ENCODE measurements at regions not wholly inside any gene's neighbourhood (a gene's known extent, or its start where the extent isn't known, plus 50 kb on each side); places are given as distances from the start of the nearest gene placed in this dataset.

DNA sequence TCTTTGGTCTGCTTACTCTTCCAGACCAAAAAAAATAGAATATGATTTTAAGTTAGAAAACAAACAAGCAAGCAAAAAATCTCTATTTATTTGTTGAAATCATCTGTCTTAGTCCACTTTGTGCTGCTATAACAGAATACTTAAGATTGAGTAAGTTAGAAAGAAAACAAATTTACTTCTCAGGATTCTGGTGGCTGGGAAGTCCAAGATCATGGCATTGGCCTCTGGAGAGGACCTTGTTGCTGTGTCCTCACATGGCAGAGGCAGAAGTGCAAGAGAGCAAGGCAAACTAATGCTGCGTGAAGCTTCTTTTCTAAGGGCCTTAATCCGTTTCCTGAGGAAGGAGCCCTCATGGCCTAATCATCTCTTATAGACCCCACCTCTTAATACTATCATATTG lies 156.2 kb downstream of the SPP2 start:
- POLR2A ChIA-PET (ENCODE audit: low non-redundant PET) = no interaction called here
- intact Hi-C loops (cut with micrococcal nuclease; ENCODE audit: unreplicated experiment) = no loop called here

GRCh38 chr2:234204480-234204879 lies 154.0 kb downstream of the SPP2 start:
- DNase-seq (ENCODE audit: low spot score) = no peak
- ChIA-PET CTCF (no interaction called here), POLR2A (ENCODE audit: low non-redundant PET) (no interaction called here)

More for the DNA sequence above, 156.2 kb downstream of the SPP2 start:
- Histone ChIP-seq H3K36me3 (ENCODE audit: insufficient read depth, low read length, poor library complexity, severe bottlenecking) (no peaks in the 10 kb centered on the region), H3K27ac (ENCODE audit: low read depth, low read length, poor library complexity, severe bottlenecking) (no peak overlapping the region), H3K4me3 (ENCODE audit: low read depth, low read length, poor library complexity, severe bottlenecking) (no peak overlapping the region), H3K27me3 (replicated peaks; ENCODE audit: insufficient read depth, low read depth, low read length, poor library complexity) (no peaks in the 10 kb centered on the region), H3K4me1 (ENCODE audit: insufficient read depth, low read length, poor library complexity, severe bottlenecking) (peaks cover 3% of the 10 kb centered on the region), H3K9me3 (ENCODE audit: low read depth, low read length, poor library complexity, severe bottlenecking) (no peaks in the 10 kb centered on the region)
- TF ChIP-seq CTCF (conservative IDR thresholded peaks at IDR 0.05; ENCODE audit: low read depth, low read length) = no peak
- TF ChIP-seq EZH2 (IDR thresholded peaks at IDR 0.05; ENCODE audit: borderline replicate concordance, low read depth, low read length, poor library complexity, severe bottlenecking) = no peak
- BruUV-seq (replicated peaks) = no TSS peak
- no peak for DNase-seq (ENCODE audit: low spot score)
- CTCF ChIA-PET = no interaction called here

GRCh38 chr2:234203135-234203984 lies 152.9 kb downstream of the SPP2 start:
- no TSS peak for BruUV-seq (replicated peaks)
- ChIA-PET CTCF (no interaction called here), POLR2A (ENCODE audit: low non-redundant PET) (no interaction called here)
- Histone ChIP-seq H3K9me3 (ENCODE audit: low read depth, low read length, poor library complexity, severe bottlenecking) (no peaks in the 10 kb centered on the region), H3K36me3 (ENCODE audit: insufficient read depth, low read length, poor library complexity, severe bottlenecking) (no peaks in the 10 kb centered on the region), H3K27ac (ENCODE audit: low read depth, low read length, poor library complexity, severe bottlenecking) (no peak overlapping the region), H3K4me1 (ENCODE audit: insufficient read depth, low read length, poor library complexity, severe bottlenecking) (peaks cover 3% of the 10 kb centered on the region), H3K4me3 (ENCODE audit: low read depth, low read length, poor library complexity, severe bottlenecking) (no peak overlapping the region), H3K27me3 (replicated peaks; ENCODE audit: insufficient read depth, low read depth, low read length, poor library complexity) (no peaks in the 10 kb centered on the region)
- intact Hi-C loops (cut with micrococcal nuclease; ENCODE audit: unreplicated experiment) = no loop called here
- DNase-seq (ENCODE audit: low spot score) = peak; percentile 82
- TF ChIP-seq CTCF (conservative IDR thresholded peaks at IDR 0.05; ENCODE audit: low read depth, low read length) (no peak), EZH2 (IDR thresholded peaks at IDR 0.05; ENCODE audit: borderline replicate concordance, low read depth, low read length, poor library complexity, severe bottlenecking) (no peak)

More at GRCh38 chr2:234204480-234204879, 154.0 kb downstream of the SPP2 start:
- TF ChIP-seq CTCF (conservative IDR thresholded peaks at IDR 0.05; ENCODE audit: low read depth, low read length) = no peak
- TF ChIP-seq EZH2 (IDR thresholded peaks at IDR 0.05; ENCODE audit: borderline replicate concordance, low read depth, low read length, poor library complexity, severe bottlenecking) = no peak
- no TSS peak for BruUV-seq (replicated peaks)
- H3K4me3 ChIP-seq (ENCODE audit: low read depth, low read length, poor library complexity, severe bottlenecking) = no peak overlapping the region
- intact Hi-C loops (cut with micrococcal nuclease; ENCODE audit: unreplicated experiment) = no loop called here
- peaks cover 3% of the 10 kb centered on the region for H3K4me1 ChIP-seq (ENCODE audit: insufficient read depth, low read length, poor library complexity, severe bottlenecking)
- H3K27me3 ChIP-seq (replicated peaks; ENCODE audit: insufficient read depth, low read depth, low read length, poor library complexity) = no peaks in the 10 kb centered on the region
- no peaks in the 10 kb centered on the region for H3K9me3 ChIP-seq (ENCODE audit: low read depth, low read length, poor library complexity, severe bottlenecking)
- no peak overlapping the region for H3K27ac ChIP-seq (ENCODE audit: low read depth, low read length, poor library complexity, severe bottlenecking)
- no peaks in the 10 kb centered on the region for H3K36me3 ChIP-seq (ENCODE audit: insufficient read depth, low read length, poor library complexity, severe bottlenecking)
